Muscle of leg (tissue), 3 donors: ENCODE measurements at regions not wholly inside any gene's neighbourhood (a gene's known extent, or its start where the extent isn't known, plus 50 kb on each side); places are given as distances from the start of the nearest gene placed in this dataset.

Source experiments
- DNase-seq: peaks from one replicate; pipeline ENCODE4 v3.0.0; 2013
- H3K27ac ChIP-seq: one replicate; pipeline ENCODE4 v1.5.1; 2013; ENCODE audit warnings: mild to moderate bottlenecking, low read length, control low read depth
- H3K27me3 ChIP-seq: one replicate; pipeline ENCODE4 v1.6.1; 2013; ENCODE audit warnings: low read length; ENCODE audit not compliant: control insufficient read depth, insufficient read depth
- H3K36me3 ChIP-seq: one replicate; pipeline ENCODE4 v1.6.1; 2013; ENCODE audit warnings: low read length; ENCODE audit not compliant: control insufficient read depth, insufficient read depth
- H3K4me1 ChIP-seq: one replicate; pipeline ENCODE4 v1.6.1; 2013; ENCODE audit warnings: low read length; ENCODE audit not compliant: control insufficient read depth, insufficient read depth
- H3K4me3 ChIP-seq: one replicate; pipeline ENCODE4 v1.5.1; 2013; ENCODE audit warnings: low read length, control low read depth
- H3K9me3 ChIP-seq: replicated peaks from 2 replicates; pipeline ENCODE4 v1.6.1; 2013; ENCODE audit warnings: low read depth, low read length; ENCODE audit not compliant: control insufficient read depth
- WGBS: methylation state at CpG from one replicate; pipeline ENCODE4 v1.1.5; 2013; ENCODE audit warnings: missing lambda C conversion rate; ENCODE audit not compliant: insufficient coverage; 5-methylcytosine and 5-hydroxymethylcytosine counted together

DNA sequence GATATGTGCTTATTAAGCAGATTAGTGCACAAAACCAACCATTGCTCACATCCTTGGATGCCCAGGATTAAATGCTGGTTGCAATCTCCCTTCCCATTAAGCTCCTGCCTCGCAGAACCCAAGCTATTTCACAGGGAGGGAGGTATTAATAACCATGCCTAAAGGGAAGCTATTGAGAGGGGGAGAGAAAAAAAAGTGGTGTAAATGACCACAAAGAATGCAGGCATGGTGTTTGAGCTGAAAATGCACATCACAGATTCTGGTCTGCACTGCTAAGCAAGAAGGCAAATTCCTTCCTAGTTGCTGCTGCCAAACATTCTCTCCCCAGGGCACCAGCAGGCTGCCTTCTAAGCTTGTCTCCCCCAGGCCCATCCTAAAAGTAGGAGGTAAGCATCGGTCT is 92.0 kb upstream of the ISX start:
- Histone ChIP-seq H3K4me1 (peaks cover 9% of the 10 kb centered on the region), H3K27me3 (no peaks in the 10 kb centered on the region), H3K27ac (no peak overlapping the region), H3K36me3 (no peaks in the 10 kb centered on the region), H3K4me3 (no peak overlapping the region), H3K9me3 (no peaks in the 10 kb centered on the region)
- DNase-seq, result peak; percentile 46
- WGBS, result 20% methylated on average over 1 of the region's 2 CpGs

DNA sequence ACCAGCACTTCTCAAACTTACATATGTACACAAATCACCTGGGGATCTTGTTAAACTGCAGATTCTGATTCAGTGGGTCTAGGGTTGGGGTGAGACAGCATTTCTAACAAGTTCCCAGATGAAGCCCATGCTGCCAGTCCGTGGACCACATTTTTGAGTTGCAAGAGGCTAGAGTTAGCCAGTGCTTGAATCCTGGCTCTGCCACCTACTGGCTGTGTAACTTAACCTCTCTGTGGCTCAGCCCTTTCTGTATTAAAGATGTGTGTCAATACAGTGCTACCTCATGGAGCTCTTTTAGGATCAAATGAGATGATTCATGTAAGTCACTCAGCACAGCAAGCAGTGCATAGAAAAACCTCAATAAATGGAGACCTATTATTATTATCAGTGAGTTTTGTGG is 90.2 kb upstream of the ISX start:
- H3K9me3 ChIP-seq, result no peaks in the 10 kb centered on the region
- no peak overlapping the region for H3K27ac ChIP-seq
- no peak for DNase-seq
- H3K36me3 ChIP-seq, result no peaks in the 10 kb centered on the region
- no peaks in the 10 kb centered on the region for H3K27me3 ChIP-seq
- H3K4me3 ChIP-seq, result no peak overlapping the region
- H3K4me1 ChIP-seq, result peaks cover 9% of the 10 kb centered on the region
- 45% methylated on average over 1 of the region's 1 CpG for WGBS

DNA sequence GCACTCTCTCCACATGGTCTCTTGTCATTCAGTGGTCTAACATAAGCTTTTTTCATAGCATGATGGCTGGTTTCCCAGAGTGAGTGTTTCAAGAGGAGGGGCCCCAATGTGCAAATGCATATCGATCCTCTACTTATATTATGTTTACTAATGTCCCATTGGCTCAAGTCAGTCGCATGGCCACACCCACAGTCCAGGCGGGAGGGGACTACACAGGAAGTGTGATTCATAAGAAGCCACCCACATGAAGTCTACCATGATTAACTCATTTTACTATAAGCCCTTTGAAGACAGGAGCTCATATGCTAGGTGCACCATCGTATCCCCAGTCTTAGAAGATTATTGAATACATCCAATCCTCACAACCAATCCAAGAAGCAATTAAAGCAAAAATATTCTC is 89.5 kb upstream of the ISX start:
- Histone ChIP-seq H3K36me3 (no peaks in the 10 kb centered on the region), H3K27me3 (no peaks in the 10 kb centered on the region), H3K4me1 (peaks cover 9% of the 10 kb centered on the region), H3K4me3 (no peak overlapping the region), H3K27ac (no peak overlapping the region), H3K9me3 (no peaks in the 10 kb centered on the region)
- no peak for DNase-seq
- 80% methylated on average over 1 of the region's 4 CpGs for WGBS

GRCh38 chr22:34976886-34977285 is 89.1 kb upstream of the ISX start:
- no peak overlapping the region for H3K27ac ChIP-seq

DNA sequence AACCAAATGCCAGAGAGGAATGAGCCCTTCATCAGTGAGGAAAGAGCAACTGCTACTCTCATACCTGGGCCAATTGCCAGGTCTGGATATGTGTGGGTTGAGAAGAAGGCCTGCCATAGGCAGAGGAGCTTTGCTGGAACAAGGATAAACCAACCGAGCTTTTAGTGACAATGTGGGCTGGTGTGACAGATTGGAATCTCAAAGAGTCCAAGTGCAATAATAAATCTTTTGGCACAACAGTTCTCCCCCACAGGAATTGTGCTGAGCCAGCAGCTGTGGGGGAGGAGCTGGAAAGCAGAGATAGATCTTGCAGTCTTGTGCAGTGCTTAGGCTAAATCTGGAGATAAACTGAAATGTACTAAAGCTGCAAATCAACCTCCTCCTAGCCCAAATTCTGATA is 79.4 kb upstream of the ISX start:
- peak; percentile 61 for DNase-seq
- Histone ChIP-seq H3K9me3 (peaks cover 21% of the 10 kb centered on the region), H3K27me3 (no peaks in the 10 kb centered on the region), H3K4me3 (no peak overlapping the region), H3K4me1 (peaks cover 14% of the 10 kb centered on the region), H3K27ac (no peak overlapping the region), H3K36me3 (no peaks in the 10 kb centered on the region)
- 50% methylated on average over 1 of the region's 1 CpG for WGBS

More at GRCh38 chr22:34976886-34977285, 89.1 kb upstream of the ISX start:
- no CpG with 5 or more reads among the region's 2 CpGs for WGBS
- Histone ChIP-seq H3K4me3 (no peak overlapping the region), H3K4me1 (peaks cover 9% of the 10 kb centered on the region), H3K9me3 (no peaks in the 10 kb centered on the region), H3K27me3 (no peaks in the 10 kb centered on the region), H3K36me3 (no peaks in the 10 kb centered on the region)
- no peak for DNase-seq

DNA sequence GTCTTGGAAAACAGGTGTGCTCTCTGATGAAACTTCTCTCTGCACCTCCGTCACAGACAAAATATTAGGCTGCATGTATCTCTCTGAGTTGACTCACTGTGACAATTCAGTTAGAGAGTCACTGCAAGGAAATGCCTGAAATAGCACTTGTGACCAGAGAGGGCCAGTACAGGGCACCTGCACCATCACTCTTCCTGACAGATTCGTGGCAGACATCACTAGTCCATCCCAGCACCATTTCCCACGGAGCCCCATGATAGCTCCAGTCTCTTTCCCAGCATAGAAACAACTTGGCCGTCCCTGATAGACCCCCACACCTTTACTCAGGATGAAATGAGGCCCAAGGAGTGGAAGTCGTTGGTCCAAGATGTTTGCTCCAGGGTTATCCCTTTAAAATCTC is 73.3 kb upstream of the ISX start:
- Histone ChIP-seq H3K27me3 (no peaks in the 10 kb centered on the region), H3K36me3 (no peaks in the 10 kb centered on the region), H3K4me3 (no peak overlapping the region), H3K27ac (no peak overlapping the region), H3K4me1 (peaks cover 3% of the 10 kb centered on the region), H3K9me3 (peaks cover 8% of the 10 kb centered on the region)
- DNase-seq, result no peak
- 37% methylated on average over 2 of the region's 5 CpGs for WGBS

DNA sequence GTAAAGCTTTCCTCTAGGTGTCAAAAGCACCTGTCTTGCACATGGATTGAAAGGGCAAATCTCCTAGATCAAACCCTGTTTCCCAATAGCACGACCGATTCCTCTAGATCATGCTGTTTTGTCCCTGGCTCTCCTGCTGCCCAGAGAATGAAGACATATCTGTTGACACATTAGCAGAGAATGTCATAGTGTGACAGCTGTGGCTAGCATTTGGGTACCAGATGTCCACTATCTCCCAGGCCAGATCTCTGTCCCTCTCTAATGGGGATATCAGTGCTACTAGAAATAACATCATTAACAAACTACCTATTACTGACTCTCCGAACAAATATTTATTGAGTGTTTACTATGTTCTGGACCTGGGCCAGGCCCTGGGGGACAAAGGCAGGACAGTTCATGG is 72.4 kb upstream of the ISX start:
- peak; percentile 27 for DNase-seq
- Histone ChIP-seq H3K27me3 (no peaks in the 10 kb centered on the region), H3K4me3 (no peak overlapping the region), H3K27ac (no peak overlapping the region), H3K4me1 (peaks cover 3% of the 10 kb centered on the region), H3K36me3 (no peaks in the 10 kb centered on the region), H3K9me3 (no peaks in the 10 kb centered on the region)
- no CpG with 5 or more reads among the region's 3 CpGs for WGBS

GRCh38 chr22:34997633-34998299 is 68.2 kb upstream of the ISX start:
- no peak for DNase-seq
- no peaks in the 10 kb centered on the region for H3K9me3 ChIP-seq
- H3K27me3 ChIP-seq, result no peaks in the 10 kb centered on the region
- peaks cover 3% of the 10 kb centered on the region for H3K4me1 ChIP-seq
- no peak overlapping the region for H3K4me3 ChIP-seq
- WGBS, result 86% methylated on average over 3 of the region's 9 CpGs
- H3K36me3 ChIP-seq, result no peaks in the 10 kb centered on the region
- H3K27ac ChIP-seq, result no peak overlapping the region

DNA sequence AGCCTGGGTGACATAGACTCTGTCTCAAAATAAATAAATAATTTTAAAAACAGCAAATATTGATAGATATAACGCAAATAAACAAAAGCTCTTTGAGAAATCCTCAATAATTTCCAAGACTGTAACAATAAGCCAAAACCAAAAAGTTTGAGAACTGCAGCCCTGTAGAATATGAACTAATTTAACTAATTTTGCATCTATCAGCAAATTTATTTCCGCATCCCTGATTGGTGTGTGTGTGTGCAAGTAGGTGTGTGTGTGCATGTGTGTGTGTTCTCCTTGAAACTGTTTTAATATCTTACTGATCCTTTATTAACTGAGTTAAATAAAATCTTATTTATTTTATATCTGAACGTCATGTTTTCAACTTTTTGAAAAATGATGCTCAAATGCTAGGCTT is 67.0 kb upstream of the ISX start:
- no peak overlapping the region for H3K4me3 ChIP-seq
- H3K4me1 ChIP-seq, result no peaks in the 10 kb centered on the region
- H3K36me3 ChIP-seq, result no peaks in the 10 kb centered on the region
- no peak for DNase-seq
- H3K27ac ChIP-seq, result no peak overlapping the region
- no peaks in the 10 kb centered on the region for H3K27me3 ChIP-seq
- no peaks in the 10 kb centered on the region for H3K9me3 ChIP-seq
- WGBS, result no CpG with 5 or more reads among the region's 3 CpGs

DNA sequence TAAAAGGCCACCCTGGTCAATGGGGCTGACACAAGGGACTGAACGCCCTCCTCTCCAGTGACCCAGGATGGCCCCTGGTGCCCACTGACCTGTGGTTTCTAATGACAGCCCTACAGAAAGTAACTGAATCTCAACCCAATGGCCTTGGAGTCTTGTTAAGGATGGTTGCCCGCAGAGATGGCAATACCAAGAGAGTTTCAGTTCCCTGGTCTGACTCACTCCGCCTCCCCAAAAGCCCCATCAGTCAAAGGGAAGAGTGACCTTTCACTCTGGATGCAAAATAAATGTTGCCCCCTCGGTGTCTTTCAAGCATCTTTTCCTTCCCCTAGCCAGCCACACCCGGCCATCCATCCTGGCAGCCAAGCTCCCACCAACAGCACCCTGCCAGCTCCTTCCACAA is 57.7 kb upstream of the ISX start:
- DNase-seq, result no peak
- no peak overlapping the region for H3K4me3 ChIP-seq
- H3K4me1 ChIP-seq, result no peaks in the 10 kb centered on the region
- WGBS, result 75% methylated on average over 3 of the region's 5 CpGs
- H3K36me3 ChIP-seq, result no peaks in the 10 kb centered on the region
- H3K27ac ChIP-seq, result no peak overlapping the region
- no peaks in the 10 kb centered on the region for H3K27me3 ChIP-seq
- no peaks in the 10 kb centered on the region for H3K9me3 ChIP-seq

- Histone ChIP-seq H3K36me3 (no peaks in the 10 kb centered on the region), H3K4me3 (no peak overlapping the region), H3K4me1 (no peaks in the 10 kb centered on the region), H3K9me3 (no peaks in the 10 kb centered on the region), H3K27ac (no peak overlapping the region), H3K27me3 (no peaks in the 10 kb centered on the region)
- 88% methylated on average over 6 of the region's 6 CpGs for WGBS
- no peak for DNase-seq
Measured at GRCh38 chr22:35010543-35010942, 55.4 kb upstream of the ISX start.
